Esophagus squamous epithelium (tissue), 4 donors: ENCODE measurements at regions not wholly inside any gene's neighbourhood (a gene's known extent, or its start where the extent isn't known, plus 50 kb on each side); places are given as distances from the start of the nearest gene placed in this dataset.

ENCODE experiments used
- CTCF ChIP-seq, 6 experiments: fragments of 450-650 bp in 4 of 6; fragments of 200-600 bp in 2 of 6; sonication (generic) in 2 of 6; IDR thresholded peaks; one replicate each; pipeline ENCODE4 v1.5.1; 2016 to 2019; ENCODE audit warnings: antibody characterized with exemption in 6 of 6, mild to moderate bottlenecking in 4 of 6, moderate library complexity in 4 of 6
- POLR2A ChIP-seq, 4 donors: fragments of 450-650 bp; IDR thresholded peaks; one replicate each; pipeline ENCODE4 v1.6.1; 2017; ENCODE audit warnings: antibody characterized with exemption in 4 of 4, mild to moderate bottlenecking in 4 of 4, moderate library complexity in 3 of 4

DNA sequence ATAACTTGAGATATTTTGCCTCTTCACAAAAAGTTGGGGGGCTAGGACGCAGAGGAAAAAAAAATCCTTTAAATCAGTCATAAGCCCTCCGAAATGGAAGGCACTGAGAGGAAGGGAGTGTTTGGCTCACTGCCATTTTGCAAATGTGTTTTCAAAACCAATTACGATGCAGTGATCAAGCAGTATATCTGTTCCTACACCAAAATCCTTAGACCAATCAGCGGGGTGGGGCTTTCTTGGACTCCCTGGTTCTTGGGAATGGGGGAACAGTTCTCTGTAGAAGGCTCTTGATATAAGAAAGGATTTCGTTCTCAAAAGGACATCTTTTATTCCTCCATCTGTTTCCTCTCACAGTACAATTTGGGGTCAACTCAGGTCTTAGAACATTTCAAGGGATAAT is 478.6 kb upstream of the JARID2 start:
- TF ChIP-seq CTCF (IDR thresholded peaks at IDR 0.05): no peak
- no peak for TF ChIP-seq POLR2A (IDR thresholded peaks at IDR 0.05)
